ENCODE measurements at regions not wholly inside any gene's neighbourhood (a gene's known extent, or its start where the extent isn't known, plus 50 kb on each side); places are given as distances from the start of the nearest gene placed in this dataset.

DNA sequence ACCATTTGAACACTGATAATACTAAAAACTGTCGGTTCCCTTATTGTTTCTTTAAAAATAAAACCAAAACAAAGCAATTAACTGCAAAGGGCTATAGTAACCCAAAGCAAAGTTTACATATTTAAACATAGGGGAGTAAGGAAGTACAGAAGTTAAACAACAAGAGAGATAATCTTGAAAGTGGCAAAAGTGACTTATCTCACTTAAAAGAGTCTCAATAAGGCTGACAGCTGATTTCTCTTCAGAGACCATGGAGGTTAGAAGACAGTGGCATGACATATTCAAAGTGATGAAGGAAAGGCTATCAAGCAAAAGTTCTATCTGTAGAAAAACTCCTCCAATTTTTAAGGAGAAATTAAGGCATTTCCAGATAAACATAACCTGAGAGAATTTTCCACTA is 233.5 kb upstream of the HDAC9 start:
- TF ChIP-seq ZFX (IDR thresholded peaks at IDR 0.05; ENCODE audit: borderline replicate concordance), result no peak
- TF ChIP-seq, protein P1, sequence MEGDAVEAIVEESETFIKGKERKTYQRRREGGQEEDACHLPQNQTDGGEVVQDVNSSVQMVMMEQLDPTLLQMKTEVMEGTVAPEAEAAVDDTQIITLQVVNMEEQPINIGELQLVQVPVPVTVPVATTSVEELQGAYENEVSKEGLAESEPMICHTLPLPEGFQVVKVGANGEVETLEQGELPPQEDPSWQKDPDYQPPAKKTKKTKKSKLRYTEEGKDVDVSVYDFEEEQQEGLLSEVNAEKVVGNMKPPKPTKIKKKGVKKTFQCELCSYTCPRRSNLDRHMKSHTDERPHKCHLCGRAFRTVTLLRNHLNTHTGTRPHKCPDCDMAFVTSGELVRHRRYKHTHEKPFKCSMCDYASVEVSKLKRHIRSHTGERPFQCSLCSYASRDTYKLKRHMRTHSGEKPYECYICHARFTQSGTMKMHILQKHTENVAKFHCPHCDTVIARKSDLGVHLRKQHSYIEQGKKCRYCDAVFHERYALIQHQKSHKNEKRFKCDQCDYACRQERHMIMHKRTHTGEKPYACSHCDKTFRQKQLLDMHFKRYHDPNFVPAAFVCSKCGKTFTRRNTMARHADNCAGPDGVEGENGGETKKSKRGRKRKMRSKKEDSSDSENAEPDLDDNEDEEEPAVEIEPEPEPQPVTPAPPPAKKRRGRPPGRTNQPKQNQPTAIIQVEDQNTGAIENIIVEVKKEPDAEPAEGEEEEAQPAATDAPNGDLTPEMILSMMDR (IDR thresholded peaks at IDR 0.05), result no peak
- no peak overlapping the region for H3K27ac ChIP-seq

DNA sequence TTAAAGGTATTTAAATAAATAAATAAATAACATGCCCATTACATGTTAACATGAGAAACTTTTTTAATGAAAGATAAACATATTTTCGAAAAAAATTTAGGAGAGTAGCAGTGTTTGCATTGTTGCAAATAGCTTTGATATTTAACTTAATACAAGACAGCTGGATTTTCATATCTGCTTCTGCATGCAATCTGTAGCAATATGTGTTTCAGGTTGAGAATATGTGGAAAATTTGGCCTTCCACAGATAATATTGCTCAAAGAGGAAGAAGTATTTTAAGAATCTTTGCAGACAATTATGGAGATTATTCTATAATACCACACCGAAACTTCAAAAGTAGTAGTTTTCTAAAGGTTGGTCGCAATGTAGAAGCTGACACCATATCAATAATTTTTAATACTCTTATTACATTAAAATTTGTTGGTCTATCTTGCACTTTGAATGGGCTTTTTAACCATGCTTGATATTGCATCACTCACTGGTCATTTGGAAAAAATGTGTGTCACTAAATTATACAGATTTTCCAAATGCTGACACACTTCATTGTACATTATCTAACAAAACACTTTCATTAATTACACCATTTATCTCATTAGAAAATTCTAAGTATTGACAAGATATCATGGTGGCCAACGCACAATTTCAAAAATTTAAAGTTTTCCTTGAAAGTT is 229.8 kb upstream of the HDAC9 start:
- TF ChIP-seq ZFX (IDR thresholded peaks at IDR 0.05; ENCODE audit: borderline replicate concordance), result no peak
- TF ChIP-seq, protein P1 (IDR thresholded peaks at IDR 0.05), result no peak
- H3K27ac ChIP-seq, result no peak overlapping the region

DNA sequence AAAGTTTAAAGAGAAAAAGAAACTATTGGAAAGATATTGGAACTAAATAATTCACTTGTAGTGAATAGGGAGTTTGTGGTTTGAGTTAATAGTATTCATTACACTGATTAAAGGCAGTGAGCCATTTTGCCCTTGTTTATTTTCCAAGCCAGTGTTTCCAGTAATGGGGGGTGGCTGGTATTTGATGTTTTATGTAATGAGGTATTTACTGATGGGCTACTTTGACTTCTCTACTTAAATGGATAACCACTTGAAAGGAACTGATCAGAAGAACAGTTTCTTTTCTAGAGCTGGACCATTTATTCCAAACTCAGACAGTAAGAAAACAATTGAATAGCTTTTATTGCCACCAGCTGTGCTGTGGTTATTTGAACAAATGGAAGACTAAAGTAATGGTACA is 227.0 kb upstream of the HDAC9 start:
- TF ChIP-seq ZFX (IDR thresholded peaks at IDR 0.05; ENCODE audit: borderline replicate concordance), result no peak
- TF ChIP-seq, protein P1 (IDR thresholded peaks at IDR 0.05), result no peak
- H3K27ac ChIP-seq, result no peak overlapping the region

DNA sequence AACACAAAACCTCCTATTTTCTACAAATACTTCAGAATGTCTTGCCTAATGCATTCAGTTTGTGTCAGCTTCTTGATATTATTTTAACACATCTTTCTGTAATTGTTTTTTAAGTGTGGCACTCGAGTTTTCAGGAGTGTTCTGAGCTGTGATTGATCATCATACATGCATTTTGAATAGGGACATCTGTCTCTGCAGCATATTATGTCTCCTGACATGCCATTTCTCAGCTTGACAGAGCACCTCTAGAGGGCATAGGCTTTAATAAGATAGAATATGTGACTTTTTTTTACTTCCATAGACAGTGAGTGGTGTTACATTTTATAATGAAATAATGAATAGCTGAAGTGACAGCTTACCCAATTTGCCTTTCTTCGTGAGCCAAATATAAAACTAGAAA is 219.2 kb upstream of the HDAC9 start:
- H3K27ac ChIP-seq, result no peak overlapping the region
- TF ChIP-seq, protein P1 (IDR thresholded peaks at IDR 0.05), result no peak
- TF ChIP-seq ZFX (IDR thresholded peaks at IDR 0.05; ENCODE audit: borderline replicate concordance), result no peak

DNA sequence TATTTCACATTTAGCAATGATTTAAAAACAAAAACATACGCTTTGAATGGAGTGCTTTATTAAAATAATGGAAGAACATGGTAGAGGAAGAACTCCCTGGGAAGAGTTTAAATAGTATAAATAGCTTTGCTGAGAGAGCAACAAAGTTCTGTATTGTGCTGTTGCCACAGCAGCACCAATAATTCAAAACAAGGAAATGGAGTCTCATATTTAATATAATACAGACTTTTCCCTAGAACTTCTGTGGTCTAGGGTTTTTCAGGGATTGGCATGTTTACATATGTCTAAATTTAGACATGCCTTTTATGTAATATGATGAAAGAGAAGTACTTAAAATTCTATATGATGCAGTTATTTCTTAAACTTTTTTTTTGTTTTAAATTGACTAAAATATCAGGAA is 217.2 kb upstream of the HDAC9 start:
- H3K27ac ChIP-seq, result no peak overlapping the region
- TF ChIP-seq ZFX (IDR thresholded peaks at IDR 0.05; ENCODE audit: borderline replicate concordance), result no peak
- TF ChIP-seq, protein P1 (IDR thresholded peaks at IDR 0.05), result no peak

DNA sequence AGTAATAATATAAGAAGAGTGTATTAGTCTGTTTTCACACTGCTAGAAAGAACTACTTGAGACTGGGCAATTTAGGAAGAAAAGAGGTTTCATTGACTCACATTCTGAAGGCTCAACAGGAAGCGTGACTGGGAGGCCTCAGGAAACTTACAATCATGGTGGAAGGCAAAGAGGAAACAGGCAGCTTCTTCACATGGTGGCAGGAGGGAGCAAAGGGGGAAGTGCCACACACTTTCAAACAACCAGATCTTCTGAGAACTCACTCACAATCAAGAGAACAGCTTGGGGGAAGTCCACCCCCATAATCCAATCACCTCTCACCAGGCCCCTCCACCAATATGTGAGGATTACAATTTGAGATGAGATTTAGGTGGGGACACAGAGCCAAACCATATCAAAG is 212.5 kb upstream of the HDAC9 start:
- H3K27ac ChIP-seq, result no peak overlapping the region
- TF ChIP-seq, protein P1 (IDR thresholded peaks at IDR 0.05), result no peak
- no peak for TF ChIP-seq ZFX (IDR thresholded peaks at IDR 0.05; ENCODE audit: borderline replicate concordance)

DNA sequence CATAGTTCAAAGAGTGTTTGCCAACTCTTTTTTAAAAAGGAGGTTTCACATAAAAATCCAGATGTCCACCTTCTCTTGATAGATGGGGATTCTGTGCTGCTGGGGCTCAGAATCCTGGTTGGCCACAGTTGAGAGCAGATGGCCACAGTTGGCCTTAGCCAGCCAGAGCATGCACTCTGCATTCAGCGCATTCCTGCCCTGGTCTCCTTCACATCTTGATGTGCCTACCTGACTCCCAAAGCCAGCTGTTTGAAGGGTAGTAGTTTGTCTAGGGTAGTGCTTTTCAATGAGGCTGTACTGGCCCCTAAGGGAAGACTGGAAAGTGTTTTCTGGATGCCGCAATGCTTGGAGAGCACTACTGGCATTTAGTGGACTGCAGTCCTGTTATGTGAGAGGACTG is 208.1 kb upstream of the HDAC9 start:
- no peak for TF ChIP-seq ZFX (IDR thresholded peaks at IDR 0.05; ENCODE audit: borderline replicate concordance)
- TF ChIP-seq, protein P1 (IDR thresholded peaks at IDR 0.05), result no peak
- H3K27ac ChIP-seq, result no peak overlapping the region

All from 22Rv1 (cell line).